ENCODE measurements at regions not wholly inside any gene's neighbourhood (a gene's known extent, or its start where the extent isn't known, plus 50 kb on each side); places are given as distances from the start of the nearest gene placed in this dataset.

GRCh38 chr2:133968446-133968845 lies 285.4 kb upstream of the MGAT5 start:
- TF ChIP-seq CTCF (IDR thresholded peaks at IDR 0.05; ENCODE audit: poor library complexity, severe bottlenecking) (no peak), EP300 (conservative IDR thresholded peaks at IDR 0.05; ENCODE audit: poor library complexity, severe bottlenecking) (no peak), MXI1 (conservative IDR thresholded peaks at IDR 0.05; ENCODE audit: poor library complexity, severe bottlenecking) (no peak), EZH2 (IDR thresholded peaks at IDR 0.05; ENCODE audit: borderline replicate concordance, insufficient read depth, low read length, poor library complexity, severe bottlenecking) (no peak), POLR2AphosphoS5 (IDR thresholded peaks at IDR 0.05) (no peak), RAD21 (conservative IDR thresholded peaks at IDR 0.05) (no peak), REST (IDR thresholded peaks at IDR 0.05; ENCODE audit: borderline replicate concordance) (no peak)
